Astrocyte of the cerebellum (primary cell): ENCODE measurements at regions not wholly inside any gene's neighbourhood (a gene's known extent, or its start where the extent isn't known, plus 50 kb on each side); places are given as distances from the start of the nearest gene placed in this dataset.

Source experiments
- DNase-seq: peaks from one replicate; pipeline ENCODE4 v3.0.0-alpha.2; 2011; ENCODE audit warnings: low read depth
- H3K4me3 ChIP-seq: 2 replicates; pipeline ENCODE4 v1.5.1; 2011; ENCODE audit warnings: mild to moderate bottlenecking, low read depth, low read length, moderate library complexity
- in situ Hi-C: cut with HindIII; loops from 2 replicates; pipeline ENCODE4 v1.10.0; 2017; ENCODE audit warnings: low sequenced_read_pairs
- TF ChIP-seq, protein P1 (sequence below): IDR thresholded peaks from 2 replicates; pipeline ENCODE4 v1.5.1; 2012; ENCODE audit warnings: low read length, low read depth, moderate library complexity, mild to moderate bottlenecking; ENCODE audit errors: missing control alignments

DNA sequence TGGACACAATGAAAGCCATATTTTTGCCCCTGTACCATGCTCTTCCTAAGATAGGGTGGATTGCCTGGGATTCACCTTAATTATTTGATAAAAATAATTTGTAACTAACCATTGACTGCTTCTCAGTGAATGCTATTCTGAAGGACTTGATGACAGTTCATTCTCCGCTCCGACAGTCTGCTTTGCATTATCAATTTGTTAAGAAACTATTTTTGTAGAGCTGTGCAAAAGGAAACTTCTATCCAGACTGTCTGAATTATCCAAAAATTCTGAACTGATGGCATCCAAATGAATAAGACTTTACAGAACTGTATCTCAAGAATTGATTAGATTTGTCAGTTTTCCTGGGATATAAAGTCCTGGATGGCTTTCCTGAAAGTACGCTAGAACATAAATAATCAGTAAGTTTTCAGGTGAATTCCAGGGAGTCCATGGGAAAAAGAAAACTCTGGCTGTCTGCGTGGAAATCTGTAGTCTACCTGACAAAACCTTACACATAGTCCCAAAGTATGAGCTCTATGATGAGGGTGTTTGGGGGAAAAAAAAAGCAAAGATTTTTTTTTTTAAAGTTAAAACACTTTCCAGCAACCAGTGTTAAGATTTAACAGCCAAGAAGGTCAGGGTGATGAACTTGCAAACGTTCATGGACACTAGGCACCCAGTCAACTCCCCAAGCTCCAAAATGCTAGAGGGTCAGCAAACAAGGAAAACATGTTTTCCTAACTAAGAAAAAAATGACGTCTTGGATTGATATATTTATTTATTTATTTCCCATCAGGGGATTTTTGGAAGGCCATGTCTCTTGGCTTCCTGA, 291.1 kb upstream of the TBX3 start:
- no peak overlapping the region for H3K4me3 ChIP-seq
- in situ Hi-C loops: no loop called here
- TF ChIP-seq, protein P1, sequence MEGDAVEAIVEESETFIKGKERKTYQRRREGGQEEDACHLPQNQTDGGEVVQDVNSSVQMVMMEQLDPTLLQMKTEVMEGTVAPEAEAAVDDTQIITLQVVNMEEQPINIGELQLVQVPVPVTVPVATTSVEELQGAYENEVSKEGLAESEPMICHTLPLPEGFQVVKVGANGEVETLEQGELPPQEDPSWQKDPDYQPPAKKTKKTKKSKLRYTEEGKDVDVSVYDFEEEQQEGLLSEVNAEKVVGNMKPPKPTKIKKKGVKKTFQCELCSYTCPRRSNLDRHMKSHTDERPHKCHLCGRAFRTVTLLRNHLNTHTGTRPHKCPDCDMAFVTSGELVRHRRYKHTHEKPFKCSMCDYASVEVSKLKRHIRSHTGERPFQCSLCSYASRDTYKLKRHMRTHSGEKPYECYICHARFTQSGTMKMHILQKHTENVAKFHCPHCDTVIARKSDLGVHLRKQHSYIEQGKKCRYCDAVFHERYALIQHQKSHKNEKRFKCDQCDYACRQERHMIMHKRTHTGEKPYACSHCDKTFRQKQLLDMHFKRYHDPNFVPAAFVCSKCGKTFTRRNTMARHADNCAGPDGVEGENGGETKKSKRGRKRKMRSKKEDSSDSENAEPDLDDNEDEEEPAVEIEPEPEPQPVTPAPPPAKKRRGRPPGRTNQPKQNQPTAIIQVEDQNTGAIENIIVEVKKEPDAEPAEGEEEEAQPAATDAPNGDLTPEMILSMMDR: no peak
- no peak for DNase-seq

DNA sequence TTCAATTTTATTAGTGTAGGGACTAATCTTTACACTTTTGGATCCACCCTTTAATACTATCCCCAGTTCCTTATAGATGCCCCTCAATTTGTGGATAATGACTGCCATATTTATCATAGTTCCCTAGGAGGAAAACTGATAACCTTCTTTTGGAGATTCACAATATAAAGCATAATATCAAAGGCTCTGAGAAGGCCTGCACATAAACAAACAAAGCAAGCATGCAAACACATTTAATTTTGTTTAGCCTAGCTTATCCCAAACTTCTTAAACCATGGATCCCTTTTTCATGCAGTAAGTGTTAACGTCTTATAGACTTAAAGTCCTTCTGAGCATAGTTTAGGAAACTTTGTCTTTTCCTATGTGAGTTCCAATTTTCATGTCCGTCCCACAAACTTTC, 290.4 kb upstream of the TBX3 start:
- H3K4me3 ChIP-seq: no peak overlapping the region
- DNase-seq: no peak
- in situ Hi-C loops: no loop called here
- TF ChIP-seq, protein P1: no peak

GRCh38 chr12:114968727-114969126, 284.8 kb upstream of the TBX3 start:
- TF ChIP-seq, protein P1: no peak
- no peak overlapping the region for H3K4me3 ChIP-seq
- in situ Hi-C loops: no loop called here
- DNase-seq: no peak

- no peak overlapping the region for H3K4me3 ChIP-seq
- TF ChIP-seq, protein P1: no peak
- in situ Hi-C loops: no loop called here
- no peak for DNase-seq
These were observed 283.2 kb upstream of the TBX3 start for GRCh38 chr12:114967151-114967550.

GRCh38 chr12:114964841-114965240, 280.9 kb upstream of the TBX3 start:
- no peak for DNase-seq
- H3K4me3 ChIP-seq: no peak overlapping the region
- TF ChIP-seq, protein P1: no peak
- in situ Hi-C loops: no loop called here

GRCh38 chr12:114963846-114964245, 279.9 kb upstream of the TBX3 start:
- no peak overlapping the region for H3K4me3 ChIP-seq
- TF ChIP-seq, protein P1: no peak
- no peak for DNase-seq
- in situ Hi-C loops: no loop called here

- TF ChIP-seq, protein P1: no peak
- no peak overlapping the region for H3K4me3 ChIP-seq
- in situ Hi-C loops: no loop called here
- DNase-seq: no peak
These were observed 277.5 kb upstream of the TBX3 start for GRCh38 chr12:114961491-114961890.
